GM21529 (cell line): ENCODE measurements at regions not wholly inside any gene's neighbourhood (a gene's known extent, or its start where the extent isn't known, plus 50 kb on each side); places are given as distances from the start of the nearest gene placed in this dataset.
"Not testable (repeated sequence)": the region's sequence is repeated elsewhere in the genome, so short reads cannot be mapped to it uniquely, and the experiment has no call there.

Experiments used
- ATAC-seq: cut with Tn5 transposase; IDR thresholded peaks from one replicate; pipeline ENCODE4 v1.9.1; 2021; ENCODE audit not compliant: unreplicated experiment

- ATAC-seq: no peak
Observed at GRCh38 chr4:62487016-62487415, 1286.9 kb downstream of the ADGRL3 start.

GRCh38 chr4:62484357-62484756 is 1284.2 kb downstream of the ADGRL3 start:
- ATAC-seq: no peak

GRCh38 chr4:62482355-62482754 is 1282.2 kb downstream of the ADGRL3 start:
- no peak for ATAC-seq

GRCh38 chr4:62475596-62475995 is 1275.5 kb downstream of the ADGRL3 start:
- no peak for ATAC-seq

GRCh38 chr4:62474802-62475201 is 1274.7 kb downstream of the ADGRL3 start:
- ATAC-seq: no peak

GRCh38 chr4:62471021-62471420 is 1270.9 kb downstream of the ADGRL3 start:
- no peak for ATAC-seq

- ATAC-seq: no peak
Observed at GRCh38 chr4:62470421-62470983, 1270.4 kb downstream of the ADGRL3 start.

- ATAC-seq: no peak
Observed at GRCh38 chr4:62470020-62470419, 1269.9 kb downstream of the ADGRL3 start.

GRCh38 chr4:62461961-62462360 is 1261.8 kb downstream of the ADGRL3 start:
- no peak for ATAC-seq

- no peak for ATAC-seq
Observed at GRCh38 chr4:62460329-62460728, 1260.2 kb downstream of the ADGRL3 start.

GRCh38 chr4:62457356-62457755 is 1257.2 kb downstream of the ADGRL3 start:
- no peak for ATAC-seq

GRCh38 chr4:62455871-62456270 is 1255.7 kb downstream of the ADGRL3 start:
- ATAC-seq: no peak

GRCh38 chr4:62454535-62454934 is 1254.4 kb downstream of the ADGRL3 start:
- no peak for ATAC-seq

- ATAC-seq: no peak
Observed at GRCh38 chr4:62450740-62451139, 1250.6 kb downstream of the ADGRL3 start.

- no peak for ATAC-seq
Observed at GRCh38 chr4:62449538-62449937, 1249.4 kb downstream of the ADGRL3 start.

GRCh38 chr4:62448911-62449310 is 1248.8 kb downstream of the ADGRL3 start:
- no peak for ATAC-seq

- ATAC-seq: no peak
Observed at GRCh38 chr4:62439051-62439450, 1238.9 kb downstream of the ADGRL3 start.

GRCh38 chr4:62434921-62435320 is 1234.8 kb downstream of the ADGRL3 start:
- ATAC-seq: no peak

GRCh38 chr4:62431513-62432231 is 1231.5 kb downstream of the ADGRL3 start:
- not testable (repeated sequence) for ATAC-seq

- ATAC-seq: no peak
Observed at GRCh38 chr4:62429297-62429696, 1229.2 kb downstream of the ADGRL3 start.

- ATAC-seq: no peak
Observed at GRCh38 chr4:62415256-62415655, 1215.1 kb downstream of the ADGRL3 start.

GRCh38 chr4:62414563-62414962 is 1214.4 kb downstream of the ADGRL3 start:
- ATAC-seq: no peak
